Fibroblast of skin of left quadriceps (primary cell): ENCODE measurements at regions not wholly inside any gene's neighbourhood (a gene's known extent, or its start where the extent isn't known, plus 50 kb on each side); places are given as distances from the start of the nearest gene placed in this dataset.

Source experiments
- DNase-seq, 2 experiments: peaks; one replicate each; pipeline ENCODE4 v3.0.0-alpha.2; 2013; ENCODE audit warnings: low read depth in 2 of 2

GRCh38 chrX:15983034-15983433 lies 128.4 kb upstream of the AP1S2 start:
- DNase-seq: no peak

- DNase-seq: no peak
Measured at GRCh38 chrX:15977644-15978043, 123.0 kb upstream of the AP1S2 start.

- DNase-seq: no peak
Measured at GRCh38 chrX:15976396-15976795, 121.8 kb upstream of the AP1S2 start.

- no peak for DNase-seq
Measured at GRCh38 chrX:15973946-15974345, 119.3 kb upstream of the AP1S2 start.

GRCh38 chrX:15973299-15973698 lies 118.7 kb upstream of the AP1S2 start:
- DNase-seq: no peak

- DNase-seq: no peak
Measured at GRCh38 chrX:15971696-15972095, 117.1 kb upstream of the AP1S2 start.

- DNase-seq: no peak
Measured at GRCh38 chrX:15963858-15964257, 109.2 kb upstream of the AP1S2 start.

- DNase-seq: no peak
Measured at GRCh38 chrX:15960237-15960636, 105.6 kb upstream of the AP1S2 start.

- DNase-seq: no peak
Measured at GRCh38 chrX:15956681-15957080, 102.1 kb upstream of the AP1S2 start.

GRCh38 chrX:15953801-15954200 lies 99.2 kb upstream of the AP1S2 start:
- DNase-seq: no peak

- DNase-seq: no peak
Measured at GRCh38 chrX:15952212-15952611, 97.6 kb upstream of the AP1S2 start.

- no peak for DNase-seq
Measured at GRCh38 chrX:15948318-15948660, 93.7 kb upstream of the AP1S2 start.

GRCh38 chrX:15947648-15948317 lies 93.2 kb upstream of the AP1S2 start:
- peak; percentile 42 to 60 for DNase-seq

GRCh38 chrX:15946783-15947580 lies 92.4 kb upstream of the AP1S2 start:
- peak; percentile 64 to 67 for DNase-seq

GRCh38 chrX:15943391-15943790 lies 88.8 kb upstream of the AP1S2 start:
- DNase-seq: no peak

- no peak for DNase-seq
Measured at GRCh38 chrX:15942307-15942706, 87.7 kb upstream of the AP1S2 start.

- no peak for DNase-seq
Measured at GRCh38 chrX:15939737-15940136, 85.1 kb upstream of the AP1S2 start.

GRCh38 chrX:15938072-15938471 lies 83.5 kb upstream of the AP1S2 start:
- no peak for DNase-seq

- no peak for DNase-seq
Measured at GRCh38 chrX:15931362-15931761, 76.7 kb upstream of the AP1S2 start.

- DNase-seq: peak; percentile 36 to 37
Measured at GRCh38 chrX:15930585-15930984, 76.0 kb upstream of the AP1S2 start.

- no peak for DNase-seq
Measured at GRCh38 chrX:15929194-15929593, 74.6 kb upstream of the AP1S2 start.

GRCh38 chrX:15926622-15927021 lies 72.0 kb upstream of the AP1S2 start:
- no peak for DNase-seq

GRCh38 chrX:15918003-15918402 lies 63.4 kb upstream of the AP1S2 start:
- no peak for DNase-seq

- DNase-seq: no peak
Measured at GRCh38 chrX:15916704-15917084, 62.1 kb upstream of the AP1S2 start.
